Psoas muscle (tissue), 7 donors: ENCODE measurements at regions not wholly inside any gene's neighbourhood (a gene's known extent, or its start where the extent isn't known, plus 50 kb on each side); places are given as distances from the start of the nearest gene placed in this dataset.

Source experiments
- ATAC-seq, 4 donors: fragments of 200-7000 bp; cut with Tn5 transposase; one replicate each; pipeline ENCODE4 v1.9.1; 2020; ENCODE audit warnings: moderate library complexity in 3 of 4, mild to moderate bottlenecking in 2 of 4
- DNase-seq, 2 donors: peaks; one replicate each; pipeline ENCODE4 v3.0.0-alpha.2; 2020
- H3K27ac ChIP-seq: fragments of 200-600 bp; one replicate; pipeline ENCODE4 v1.8.0; 2022
- H3K27me3 ChIP-seq, 3 donors: fragments of 200-600 bp in 1 of 3; one replicate each; pipeline versions ENCODE4 v1.6.1 to v1.8.0; 2013 to 2022; ENCODE audit warnings: low read length in 2 of 3, mild to moderate bottlenecking in 2 of 3, moderate library complexity in 1 of 3; ENCODE audit not compliant: insufficient read depth in 3 of 3
- H3K36me3 ChIP-seq, 2 donors: fragments of 200-600 bp in 1 of 2; one replicate each; pipeline versions ENCODE4 v1.6.1 to v1.8.0; 2013 to 2022; ENCODE audit warnings: low read depth in 1 of 2, mild to moderate bottlenecking in 1 of 2, moderate library complexity in 1 of 2; ENCODE audit not compliant: insufficient read depth in 1 of 2
- H3K4me1 ChIP-seq: fragments of 200-600 bp; one replicate; pipeline ENCODE4 v1.8.0; 2022
- H3K4me3 ChIP-seq: fragments of 200-600 bp; one replicate; pipeline ENCODE4 v1.8.0; 2022; ENCODE audit warnings: mild to moderate bottlenecking
- H3K9me3 ChIP-seq: fragments of 200-600 bp; one replicate; pipeline ENCODE4 v1.8.0; 2022
- WGBS, 3 donors: extraction: QIAGEN DNeasy Blood & Tissue Kit; methylation state at CpG; one replicate each; pipeline versions ENCODE4 v1.1.6 to v1.1.7; 2013; 5-methylcytosine and 5-hydroxymethylcytosine counted together
- intact Hi-C, 2 donors: fragments of 100-400 bp; cut with DNase I; formaldehyde crosslinking; loops; one replicate each; pipeline versions ENCODE4 v1.11.0 to v1.14.2; 2022
- TF ChIP-seq, protein P1 (sequence below): fragments of 200-600 bp; IDR thresholded peaks from one replicate; pipeline ENCODE4 v1.8.0; 2022; ENCODE audit warnings: antibody characterized with exemption
- donor health status: healthy with polysubstance abuse.
- donor health status: DM: no; HTN: no; CAD: no; lungs with moderate emphysema.
- donor health status: Bipolar disorder and iron deficiency.
- donor health status: healthy.
- donor health status: DM: yes; HTN: yes; CAD: no.
- donor health status: DM: no; HTN: no; CAD: no.
- donor health status: DM: yes; HTN: yes; CAD: no.

DNA sequence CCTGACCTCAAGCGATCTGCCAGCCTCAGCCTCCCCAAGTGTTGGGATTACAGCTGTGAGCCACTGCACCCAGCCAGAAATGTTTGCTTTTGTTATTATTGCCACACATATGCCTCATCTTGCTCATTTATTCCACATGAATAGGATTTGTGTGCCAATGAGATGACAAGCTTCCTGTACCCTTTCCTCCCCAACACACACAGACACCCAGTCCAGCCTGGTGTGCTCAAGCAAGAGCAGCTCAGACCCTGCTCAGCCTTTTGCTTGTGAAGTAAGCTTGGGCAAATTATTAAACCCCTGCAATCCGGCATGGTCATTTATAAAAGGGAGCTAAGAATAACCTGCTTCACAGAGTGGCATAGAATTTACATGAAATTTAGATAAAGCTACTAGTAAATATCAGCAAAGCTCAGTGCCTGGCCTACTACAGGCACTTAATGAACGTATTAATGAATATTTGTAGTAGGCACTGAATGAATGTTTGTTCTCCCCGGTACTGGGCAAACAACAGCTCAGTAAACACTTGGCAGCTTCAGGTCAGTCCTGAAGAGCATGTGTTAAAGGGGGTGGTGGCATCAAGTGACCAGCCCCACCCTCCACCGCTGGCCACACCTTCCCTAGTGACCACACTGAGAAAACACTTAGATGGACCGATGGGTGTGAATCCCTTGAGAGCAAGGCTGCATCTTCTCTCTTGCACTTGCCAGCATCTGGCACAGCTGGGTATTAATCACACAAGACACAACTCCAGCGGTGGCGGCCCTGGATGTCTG, 280.2 kb downstream of the SRBD1 start:
- Histone ChIP-seq H3K27me3 (no peaks in the 10 kb centered on the region), H3K4me3 (no peak overlapping the region), H3K36me3 (no peaks in the 10 kb centered on the region), H3K9me3 (no peaks in the 10 kb centered on the region), H3K27ac (no peak overlapping the region), H3K4me1 (no peaks in the 10 kb centered on the region)
- TF ChIP-seq, protein P1, sequence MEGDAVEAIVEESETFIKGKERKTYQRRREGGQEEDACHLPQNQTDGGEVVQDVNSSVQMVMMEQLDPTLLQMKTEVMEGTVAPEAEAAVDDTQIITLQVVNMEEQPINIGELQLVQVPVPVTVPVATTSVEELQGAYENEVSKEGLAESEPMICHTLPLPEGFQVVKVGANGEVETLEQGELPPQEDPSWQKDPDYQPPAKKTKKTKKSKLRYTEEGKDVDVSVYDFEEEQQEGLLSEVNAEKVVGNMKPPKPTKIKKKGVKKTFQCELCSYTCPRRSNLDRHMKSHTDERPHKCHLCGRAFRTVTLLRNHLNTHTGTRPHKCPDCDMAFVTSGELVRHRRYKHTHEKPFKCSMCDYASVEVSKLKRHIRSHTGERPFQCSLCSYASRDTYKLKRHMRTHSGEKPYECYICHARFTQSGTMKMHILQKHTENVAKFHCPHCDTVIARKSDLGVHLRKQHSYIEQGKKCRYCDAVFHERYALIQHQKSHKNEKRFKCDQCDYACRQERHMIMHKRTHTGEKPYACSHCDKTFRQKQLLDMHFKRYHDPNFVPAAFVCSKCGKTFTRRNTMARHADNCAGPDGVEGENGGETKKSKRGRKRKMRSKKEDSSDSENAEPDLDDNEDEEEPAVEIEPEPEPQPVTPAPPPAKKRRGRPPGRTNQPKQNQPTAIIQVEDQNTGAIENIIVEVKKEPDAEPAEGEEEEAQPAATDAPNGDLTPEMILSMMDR, result no peak
- DNase-seq, result no peak
- intact Hi-C loops, result no loop called here
- WGBS, 3 donors, result 37 to 43% (median 37%) methylated on average over 8 of the region's 8 CpGs
- ATAC-seq, result peak in 3 of 4 donors; percentile 78 to 85 (median 85)

DNA sequence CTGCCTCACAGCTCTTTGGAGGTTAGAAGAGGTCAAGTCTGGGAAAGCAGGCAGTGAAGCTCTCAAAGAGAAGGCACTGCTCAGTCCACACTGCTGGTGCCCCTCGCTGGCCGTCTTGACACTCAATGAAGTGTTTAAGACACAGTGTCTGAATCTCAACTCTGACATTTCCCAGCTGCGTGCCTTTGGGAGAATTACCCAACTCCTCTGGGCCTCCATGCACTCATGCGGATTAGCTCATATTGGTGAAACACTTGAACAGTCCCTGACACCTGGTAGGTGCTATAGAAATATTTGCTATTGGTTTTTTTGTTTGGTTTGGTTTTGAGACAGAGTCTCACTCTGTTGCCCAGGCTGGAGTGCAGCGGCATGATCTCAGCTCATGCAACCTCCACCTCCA, 281.0 kb downstream of the SRBD1 start:
- Histone ChIP-seq H3K27ac (no peak overlapping the region), H3K4me1 (no peaks in the 10 kb centered on the region), H3K36me3 (no peaks in the 10 kb centered on the region), H3K27me3 (no peaks in the 10 kb centered on the region), H3K9me3 (no peaks in the 10 kb centered on the region), H3K4me3 (no peak overlapping the region)
- TF ChIP-seq, protein P1, result no peak
- intact Hi-C loops, result no loop called here
- 90 to 94% (median 93%) methylated on average over 5 of the region's 5 CpGs for WGBS, 3 donors
- ATAC-seq (no peak), DNase-seq (no peak)

DNA sequence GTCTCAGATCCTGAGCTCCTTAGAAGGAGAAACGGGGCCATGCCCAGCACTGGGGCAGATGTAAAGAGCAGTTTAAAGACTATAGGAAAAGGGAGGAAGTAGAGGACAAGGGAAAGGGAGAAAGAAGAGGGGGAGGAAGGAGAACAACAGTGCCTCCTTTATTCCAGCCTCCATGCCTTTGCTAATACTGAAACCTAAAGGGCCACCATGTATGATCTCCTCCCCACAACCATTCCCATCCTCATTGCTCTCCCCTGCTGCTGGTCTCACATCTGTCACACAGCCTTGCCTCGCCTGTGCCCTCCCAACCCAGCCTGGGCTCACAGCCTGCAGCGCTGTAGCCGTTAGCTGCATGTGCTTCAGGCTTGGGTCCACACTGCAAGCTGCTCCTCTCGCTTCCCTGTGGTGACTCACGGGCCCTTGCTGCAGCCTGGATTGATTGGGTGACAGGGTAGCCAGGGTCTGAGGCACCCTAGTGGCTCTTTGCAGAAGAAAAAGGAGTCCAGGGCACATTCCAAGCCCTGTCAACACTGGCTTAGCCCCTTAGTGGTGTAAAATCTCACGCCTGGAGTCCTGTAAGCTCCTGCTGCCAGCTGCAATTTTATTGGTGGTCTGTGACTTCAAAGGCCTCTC, 281.9 kb downstream of the SRBD1 start:
- DNase-seq, result no peak
- Histone ChIP-seq H3K27ac (no peak overlapping the region), H3K36me3 (no peaks in the 10 kb centered on the region), H3K9me3 (peaks cover 3% of the 10 kb centered on the region), H3K4me1 (no peaks in the 10 kb centered on the region), H3K4me3 (no peak overlapping the region), H3K27me3 (no peaks in the 10 kb centered on the region)
- TF ChIP-seq, protein P1, result no peak
- ATAC-seq, result peak in 2 of 4 donors; percentile 29 to 35
- intact Hi-C loops, result no loop called here
- 73 to 86% (median 77%) methylated on average over 7 of the region's 7 CpGs for WGBS, 3 donors

DNA sequence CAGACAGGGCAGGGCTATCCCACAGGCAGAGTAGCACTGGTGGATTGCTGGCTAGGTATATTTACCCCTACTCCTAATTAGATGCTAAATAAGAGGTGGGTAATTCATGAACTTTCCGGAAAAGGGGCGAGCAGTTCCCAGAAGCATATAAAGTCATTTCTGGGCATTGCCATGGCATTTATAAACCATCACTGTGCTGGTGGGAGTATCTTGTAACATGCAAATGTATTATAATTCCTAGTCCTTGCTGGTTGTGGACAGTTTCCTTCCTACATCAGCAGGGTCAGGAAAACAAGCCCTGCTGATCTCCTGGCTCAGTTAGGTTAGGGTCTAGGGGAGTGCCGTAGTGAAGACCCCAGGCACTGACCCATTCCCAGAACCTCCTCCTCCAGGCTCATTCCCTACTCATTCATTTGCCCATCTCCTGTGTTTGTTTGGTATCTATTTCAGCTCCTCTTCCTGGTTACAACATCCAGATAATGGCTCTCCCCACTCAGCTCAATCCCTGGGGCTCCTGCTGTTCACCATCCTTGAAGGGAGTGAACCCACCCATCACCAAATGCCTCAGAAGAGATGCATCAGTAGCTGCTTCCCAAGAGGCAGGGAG, 282.7 kb downstream of the SRBD1 start:
- H3K27ac ChIP-seq, result no peak overlapping the region
- TF ChIP-seq, protein P1, result no peak
- no peaks in the 10 kb centered on the region for H3K27me3 ChIP-seq
- H3K4me3 ChIP-seq, result no peak overlapping the region
- no peaks in the 10 kb centered on the region for H3K36me3 ChIP-seq
- intact Hi-C loops, result no loop called here
- DNase-seq (no peak), ATAC-seq (no peak)
- no peaks in the 10 kb centered on the region for H3K4me1 ChIP-seq
- 78 to 97% (median 80%) methylated on average over 3 of the region's 3 CpGs for WGBS, 3 donors
- H3K9me3 ChIP-seq, result peaks cover 10% of the 10 kb centered on the region
